GM23338 (cell line): ENCODE measurements at regions not wholly inside any gene's neighbourhood (a gene's known extent, or its start where the extent isn't known, plus 50 kb on each side); places are given as distances from the start of the nearest gene placed in this dataset.
A peak's percentile ranks its signal among the peaks of the same experiment; 100 is the strongest.

Experiments used
- ATAC-seq: fragments of 200-7000 bp; cut with Tn5 transposase; 3 replicates; pipeline ENCODE4 v1.9.1; 2020
- DNase-seq: peaks from one replicate; pipeline ENCODE4 v3.0.0-alpha.2; 2015; ENCODE audit warnings: low spot score
- H2AFZ ChIP-seq: fragments of 200-600 bp; sonication (generic); 2 replicates; pipeline ENCODE4 v1.8.0; 2016; ENCODE audit warnings: antibody characterized with exemption, mild to moderate bottlenecking, moderate library complexity
- H3F3A ChIP-seq: fragments of 200-600 bp; sonication (generic); replicated peaks from 2 replicates; pipeline ENCODE4 v1.8.0; 2017; ENCODE audit warnings: antibody characterized with exemption, mixed run types, low read depth
- H3K27ac ChIP-seq: fragments of 200-600 bp; sonication (generic); 2 replicates; pipeline ENCODE4 v1.6.1; 2016; ENCODE audit warnings: low read depth
- H3K27me3 ChIP-seq: fragments of 200-600 bp; sonication (generic); 2 replicates; pipeline ENCODE4 v1.8.0; 2016; ENCODE audit warnings: mild to moderate bottlenecking, mixed run types, moderate library complexity; ENCODE audit not compliant: insufficient read depth
- H3K36me3 ChIP-seq: fragments of 200-600 bp; sonication (generic); 2 replicates; pipeline ENCODE4 v1.8.0; 2016; ENCODE audit warnings: mild to moderate bottlenecking; ENCODE audit not compliant: insufficient read depth
- H3K4me1 ChIP-seq: fragments of 200-600 bp; sonication (generic); 2 replicates; pipeline ENCODE4 v1.8.0; 2016; ENCODE audit warnings: mild to moderate bottlenecking, moderate library complexity; ENCODE audit not compliant: insufficient read depth
- H3K4me2 ChIP-seq: fragments of 200-600 bp; sonication (generic); 2 replicates; pipeline ENCODE4 v1.7.1; 2017; ENCODE audit warnings: mixed run types
- H3K4me3 ChIP-seq: fragments of 200-600 bp; sonication (generic); 2 replicates; pipeline ENCODE4 v1.6.1; 2016; ENCODE audit warnings: mixed run types
- H3K79me2 ChIP-seq: fragments of 200-600 bp; sonication (generic); replicated peaks from 2 replicates; pipeline ENCODE4 v1.8.0; 2017; ENCODE audit warnings: mild to moderate bottlenecking; ENCODE audit not compliant: insufficient read depth
- H3K9me2 ChIP-seq: fragments of 200-600 bp; sonication (generic); 2 replicates; pipeline ENCODE4 v1.8.0; 2017; ENCODE audit not compliant: insufficient read depth
- H4K20me1 ChIP-seq: fragments of 200-600 bp; sonication (generic); replicated peaks from 2 replicates; pipeline ENCODE4 v1.8.0; 2017; ENCODE audit warnings: mild to moderate bottlenecking; ENCODE audit not compliant: insufficient read depth
- H3K27ac Mint-ChIP-seq: 2 replicates; pipeline ENCODE4 v1.8.0; 2020; ENCODE audit warnings: inconsistent platforms, mild to moderate bottlenecking, moderate library complexity, mixed read lengths
- H3K27me3 Mint-ChIP-seq: 3 replicates; pipeline ENCODE4 v1.8.0; 2022; ENCODE audit warnings: low read depth, mild to moderate bottlenecking, moderate library complexity, mixed read lengths, inconsistent platforms; ENCODE audit not compliant: insufficient read depth, poor library complexity
- H3K36me3 Mint-ChIP-seq: 3 replicates; pipeline ENCODE4 v1.8.0; 2021; ENCODE audit warnings: low read depth, mild to moderate bottlenecking, inconsistent platforms, moderate library complexity, mixed read lengths
- H3K4me1 Mint-ChIP-seq: 3 replicates; pipeline ENCODE4 v1.8.0; 2020; ENCODE audit warnings: mild to moderate bottlenecking, inconsistent platforms, mixed read lengths
- H3K4me3 Mint-ChIP-seq: 3 replicates; pipeline ENCODE4 v1.8.0; 2021; ENCODE audit warnings: moderate library complexity, mild to moderate bottlenecking, inconsistent platforms, mixed read lengths
- H3K9me3 Mint-ChIP-seq: 3 replicates; pipeline ENCODE4 v1.8.0; 2020; ENCODE audit warnings: moderate library complexity, mild to moderate bottlenecking, inconsistent platforms, mixed read lengths
- CREB1 ChIP-seq: fragments of 250-450 bp; sonication (Bioruptor Pico); IDR thresholded peaks from 2 replicates; pipeline ENCODE4 v1.5.0; 2020; ENCODE audit warnings: low read depth, mild to moderate bottlenecking, moderate library complexity
- EZH2 ChIP-seq: fragments of 200-600 bp; sonication (generic); IDR thresholded peaks from one replicate; pipeline ENCODE4 v1.8.0; 2017; ENCODE audit warnings: antibody characterized with exemption, mild to moderate bottlenecking, low read depth; ENCODE audit not compliant: unreplicated experiment
- EZH2phosphoT487 ChIP-seq: fragments of 200-600 bp; sonication (generic); IDR thresholded peaks from one replicate; pipeline ENCODE4 v1.8.1; 2018; ENCODE audit warnings: antibody characterized with exemption; ENCODE audit not compliant: unreplicated experiment
- JUNB ChIP-seq: IDR thresholded peaks from one replicate; pipeline ENCODE4 v1.6.1; 2016; ENCODE audit warnings: antibody characterized with exemption; ENCODE audit not compliant: unreplicated experiment
- NANOG ChIP-seq: IDR thresholded peaks from 2 replicates; pipeline ENCODE4 v1.6.1; 2016; ENCODE audit warnings: antibody characterized with exemption, borderline replicate concordance
- POLR2AphosphoS5 ChIP-seq: IDR thresholded peaks from 2 replicates; pipeline ENCODE4 v1.6.1; 2016; ENCODE audit warnings: antibody characterized with exemption, low read depth
- REST ChIP-seq: IDR thresholded peaks from one replicate; pipeline ENCODE4 v1.6.1; 2018; ENCODE audit warnings: antibody characterized with exemption; ENCODE audit not compliant: unreplicated experiment
- STAT1 ChIP-seq: IDR thresholded peaks from one replicate; pipeline ENCODE4 v1.6.1; 2016; ENCODE audit warnings: antibody characterized with exemption; ENCODE audit not compliant: unreplicated experiment
- ZNF114 ChIP-seq: fragments of 250-450 bp; sonication (Bioruptor Pico); IDR thresholded peaks from 2 replicates; pipeline ENCODE4 v1.5.0; 2020; ENCODE audit warnings: mild to moderate bottlenecking, moderate library complexity
- ZNF462 ChIP-seq: fragments of 250-450 bp; sonication (Bioruptor Pico); IDR thresholded peaks from 2 replicates; pipeline ENCODE4 v1.5.0; 2020; ENCODE audit warnings: mild to moderate bottlenecking, moderate library complexity
- TF ChIP-seq, protein P1 (sequence below): IDR thresholded peaks from 2 replicates; pipeline ENCODE4 v1.6.1; 2016; ENCODE audit warnings: antibody characterized with exemption

DNA sequence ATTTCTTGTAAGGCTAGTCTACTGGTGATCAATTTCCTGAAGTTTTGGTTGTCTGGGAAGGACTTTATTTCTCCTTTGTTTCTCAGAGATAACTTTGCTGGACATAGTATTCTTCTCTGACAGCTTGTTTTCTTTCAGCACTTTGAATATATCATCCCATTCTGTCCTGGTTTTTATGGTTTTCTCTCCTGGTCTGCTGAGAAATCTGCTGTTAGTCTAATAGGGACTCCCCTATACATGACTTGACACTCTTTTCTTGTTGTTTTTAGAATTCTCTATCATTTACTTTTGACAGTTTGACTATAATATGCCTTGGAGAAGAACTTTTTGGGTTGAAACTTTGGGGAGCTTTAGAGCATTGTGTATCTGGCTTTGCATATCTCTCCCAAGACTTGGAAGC, 112.5 kb downstream of the PRL start:
- Histone ChIP-seq H3K4me1 (peaks cover 2% of the 10 kb centered on the region), H3K9me2 (no peaks in the 10 kb centered on the region), H4K20me1 (no peaks in the 10 kb centered on the region), H3K27me3 (no peaks in the 10 kb centered on the region), H3K27ac (no peak overlapping the region), H3K4me3 (no peak overlapping the region), H3K79me2 (0 out of 2 replicates have a peak, but pooled peaks cover 6% of the 10 kb centered on the region), H2AFZ (no peak overlapping the region), H3K36me3 (peaks cover 28% of the 10 kb centered on the region), H3K4me2 (no peak overlapping the region), H3F3A (no peaks in the 10 kb centered on the region)
- Mint-ChIP-seq H3K9me3 (peaks cover 55% of the 10 kb centered on the region), H3K4me1 (peaks cover 6% of the 10 kb centered on the region), H3K27me3 (peaks cover 6% of the 10 kb centered on the region), H3K27ac (no peak overlapping the region), H3K36me3 (peaks cover 71% of the 10 kb centered on the region), H3K4me3 (no peak overlapping the region)
- DNase-seq (no peak), ATAC-seq (no peak)
- TF ChIP-seq NANOG = no peak
- no peak for TF ChIP-seq JUNB
- TF ChIP-seq, protein P1, sequence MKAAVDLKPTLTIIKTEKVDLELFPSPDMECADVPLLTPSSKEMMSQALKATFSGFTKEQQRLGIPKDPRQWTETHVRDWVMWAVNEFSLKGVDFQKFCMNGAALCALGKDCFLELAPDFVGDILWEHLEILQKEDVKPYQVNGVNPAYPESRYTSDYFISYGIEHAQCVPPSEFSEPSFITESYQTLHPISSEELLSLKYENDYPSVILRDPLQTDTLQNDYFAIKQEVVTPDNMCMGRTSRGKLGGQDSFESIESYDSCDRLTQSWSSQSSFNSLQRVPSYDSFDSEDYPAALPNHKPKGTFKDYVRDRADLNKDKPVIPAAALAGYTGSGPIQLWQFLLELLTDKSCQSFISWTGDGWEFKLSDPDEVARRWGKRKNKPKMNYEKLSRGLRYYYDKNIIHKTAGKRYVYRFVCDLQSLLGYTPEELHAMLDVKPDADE = no peak
- TF ChIP-seq STAT1 = no peak
- TF ChIP-seq EZH2 = no peak

DNA sequence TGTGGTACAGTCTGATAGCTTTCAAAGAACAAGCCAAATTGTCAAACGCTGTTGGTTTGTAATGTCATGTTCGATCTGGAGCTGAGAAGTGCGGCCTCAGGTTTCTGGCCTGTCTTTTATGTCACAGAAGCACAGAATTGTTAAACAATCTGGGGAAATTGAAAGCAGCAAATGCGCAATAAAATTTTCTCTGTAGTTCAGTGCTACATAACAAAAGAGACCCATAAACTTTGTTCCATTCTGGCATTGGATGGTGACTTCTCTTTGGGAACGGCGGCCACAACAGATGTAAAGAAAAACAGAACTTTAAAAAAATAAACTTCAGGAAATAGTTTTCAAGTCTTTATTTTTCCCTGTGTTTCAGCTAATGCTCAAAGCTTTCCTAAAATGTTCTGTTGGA, 106.9 kb downstream of the PRL start:
- H3K9me3 Mint-ChIP-seq = peaks cover 9% of the 10 kb centered on the region
- peaks cover 42% of the 10 kb centered on the region for H3K36me3 Mint-ChIP-seq
- Histone ChIP-seq H3K36me3 (no peaks in the 10 kb centered on the region), H3K9me2 (no peaks in the 10 kb centered on the region), H3K27ac (no peak overlapping the region), H3F3A (no peaks in the 10 kb centered on the region), H3K79me2 (0 out of 2 replicates have a peak, but pooled peaks cover 2% of the 10 kb centered on the region), H3K4me1 (peaks cover 39% of the 10 kb centered on the region), H4K20me1 (no peaks in the 10 kb centered on the region), H3K4me2 (peak overlapping the region; percentile 17; the same call in 1 of the 2 replicates), H3K4me3 (no peak overlapping the region), H3K27me3 (no peaks in the 10 kb centered on the region), H2AFZ (no peak overlapping the region)
- H3K4me3 Mint-ChIP-seq = no peak overlapping the region
- DNase-seq = no peak
- peaks cover 31% of the 10 kb centered on the region for H3K4me1 Mint-ChIP-seq
- 0 out of 2 replicates have a peak overlapping the region, but pooled peaks have one; percentile 3 for H3K27ac Mint-ChIP-seq
- no peak for ATAC-seq
- H3K27me3 Mint-ChIP-seq = peaks cover 2% of the 10 kb centered on the region
- TF ChIP-seq EZH2phosphoT487 (no peak), JUNB (no peak), POLR2AphosphoS5 (no peak), REST (no peak), CREB1 (CRISPR knock-in tag) (no peak), NANOG (no peak), ZNF114 (CRISPR knock-in tag) (no peak), STAT1 (no peak), EZH2 (no peak), ZNF462 (CRISPR knock-in tag) (no peak)
